HCT116 (cell line): ENCODE measurements at regions not wholly inside any gene's neighbourhood (a gene's known extent, or its start where the extent isn't known, plus 50 kb on each side); places are given as distances from the start of the nearest gene placed in this dataset.

Experiments
- ATAC-seq: fragments of 200-7000 bp; cut with Tn5 transposase; 2 replicates; pipeline ENCODE4 v1.9.1; 2020; ENCODE audit warnings: mild to moderate bottlenecking, moderate library complexity
- BruUV-seq: library from RNA; stranded (reverse); fragments of 400-500 nt; replicated peaks from 2 replicates; lab custom pipeline; 2021; lab: Mats Ljungman, UMichigan
- CTCF ChIA-PET: fragments of 300-600 bp; sonication (Branson Sonifier 250); formaldehyde crosslinking; loops from one replicate; lab custom pipeline; 2021; ENCODE audit warnings: antibody characterized with exemption; lab: Charles Lee
- POLR2A ChIA-PET: fragments of 300-600, 350-600 bp; sonication (Branson Sonifier 250); formaldehyde crosslinking; loops from one replicate; lab custom pipeline; 2021; ENCODE audit warnings: antibody characterized with exemption; lab: Charles Lee
- RAD21 ChIA-PET, 2 experiments: fragments of 300-600 bp; sonication (Branson Sonifier 250); formaldehyde crosslinking; loops; one replicate each; lab custom pipeline; 2023; ENCODE audit warnings: low total read pairs in 2 of 2; ENCODE audit not compliant: uncharacterized antibody in 2 of 2, unreplicated experiment in 2 of 2, low non-redundant PET in 1 of 2; lab: Charles Lee
- DNase-seq: peaks from one replicate; pipeline ENCODE4 v3.0.0-alpha.2; 2010; ENCODE audit warnings: low read depth, low spot score
- H2AFZ ChIP-seq: fragments of 200-600 bp; shearing (Covaris generic), sonication (generic); 2 replicates; pipeline ENCODE4 v1.6.1; 2017; ENCODE audit warnings: low read depth, mixed run types, mixed read lengths, antibody characterized with exemption, low read length; ENCODE audit not compliant: poor library complexity, severe bottlenecking
- H3K27ac ChIP-seq: 2 replicates; pipeline ENCODE4 v1.5.1; 2012; ENCODE audit warnings: low read depth, low read length
- H3K27me3 ChIP-seq: fragments of 200-600 bp; sonication (generic); 2 replicates; pipeline ENCODE4 v1.6.1; 2016; ENCODE audit warnings: mixed run types, low read length, mixed read lengths; ENCODE audit not compliant: insufficient read depth
- H3K36me3 ChIP-seq, 2 experiments: fragments of 200-500 bp in 1 of 2; fragments of 200-600 bp in 1 of 2; sonication (Bioruptor generic) in 1 of 2; sonication (generic) in 1 of 2; 2 replicates each; pipeline versions ENCODE4 v1.5.1 to v1.6.1; 2014 to 2016; ENCODE audit warnings: low read length in 2 of 2, inconsistent platforms in 1 of 2, mixed read lengths in 1 of 2, mixed run types in 1 of 2; ENCODE audit not compliant: insufficient read depth in 2 of 2, control insufficient read depth in 1 of 2
- H3K4me1 ChIP-seq, 2 experiments: fragments of 200-600 bp in 1 of 2; sonication (generic) in 1 of 2; 2 replicates each; pipeline versions ENCODE4 v1.5.1 to v1.6.1; 2012 to 2017; ENCODE audit warnings: low read length in 2 of 2, inconsistent platforms in 1 of 2, mild to moderate bottlenecking in 1 of 2, mixed read lengths in 1 of 2, mixed run types in 1 of 2, moderate library complexity in 1 of 2; ENCODE audit not compliant: insufficient read depth in 2 of 2, control insufficient read depth in 1 of 2
- H3K4me2 ChIP-seq: fragments of 200-600 bp; sonication (generic); 2 replicates; pipeline ENCODE4 v1.6.1; 2017; ENCODE audit warnings: mixed run types, low read length, mixed read lengths
- H3K4me3 ChIP-seq, 2 experiments: fragments of 200-600 bp in 1 of 2; sonication (generic) in 1 of 2; replicated peaks in 1 of 2; 2 replicates each; pipeline ENCODE4 v1.5.1; 2011 to 2016; ENCODE audit warnings: low read length in 2 of 2, control low read depth in 1 of 2, low read depth in 1 of 2, mild to moderate bottlenecking in 1 of 2, mixed read lengths in 1 of 2, mixed run types in 1 of 2
- H3K79me2 ChIP-seq: fragments of 200-600 bp; sonication (generic); 2 replicates; pipeline ENCODE4 v1.6.1; 2017; ENCODE audit warnings: mild to moderate bottlenecking, mixed run types, low read length, moderate library complexity, mixed read lengths; ENCODE audit not compliant: insufficient read depth
- H3K9ac ChIP-seq: fragments of 200-600 bp; sonication (generic); 2 replicates; pipeline ENCODE4 v1.6.1; 2016; ENCODE audit warnings: low read length, mixed read lengths
- H3K9me2 ChIP-seq: fragments of 200-600 bp; sonication (generic), shearing (Covaris generic); 2 replicates; pipeline ENCODE4 v1.6.1; 2017; ENCODE audit warnings: mixed run types, mild to moderate bottlenecking, moderate library complexity; ENCODE audit not compliant: insufficient read depth
- H3K9me3 ChIP-seq, 2 experiments: fragments of 200-500 bp in 1 of 2; fragments of 200-600 bp in 1 of 2; sonication (Bioruptor generic) in 1 of 2; sonication (generic) in 1 of 2; 2 replicates each; pipeline ENCODE4 v1.6.1; 2014 to 2017; ENCODE audit warnings: low read length in 2 of 2, mixed read lengths in 2 of 2, inconsistent platforms in 1 of 2, low read depth in 1 of 2, mild to moderate bottlenecking in 1 of 2, mixed run types in 1 of 2, moderate library complexity in 1 of 2; ENCODE audit not compliant: control insufficient read depth in 1 of 2, insufficient read depth in 1 of 2
- H4K20me1 ChIP-seq: fragments of 200-600 bp; sonication (generic), shearing (Covaris generic); 2 replicates; pipeline ENCODE4 v1.6.1; 2017; ENCODE audit warnings: mixed run types, mild to moderate bottlenecking, moderate library complexity; ENCODE audit not compliant: insufficient read depth
- ATF3 ChIP-seq: IDR thresholded peaks from 2 replicates; pipeline ENCODE4 v1.6.1; 2012
- CEBPB ChIP-seq: IDR thresholded peaks from 2 replicates; pipeline ENCODE4 v1.6.1; 2012; ENCODE audit warnings: low read depth
- EGR1 ChIP-seq: IDR thresholded peaks from 2 replicates; pipeline ENCODE4 v1.6.1; 2012; ENCODE audit warnings: low read depth
- EZH2 ChIP-seq: fragments of 200-600 bp; sonication (generic); IDR thresholded peaks from 2 replicates; pipeline ENCODE4 v1.6.1; 2017; ENCODE audit warnings: antibody characterized with exemption, mixed run types
- EZH2phosphoT487 ChIP-seq: fragments of 200-600 bp; IDR thresholded peaks from 2 replicates; pipeline ENCODE4 v1.6.1; 2018; ENCODE audit warnings: antibody characterized with exemption, borderline replicate concordance
- FOSL1 ChIP-seq: IDR thresholded peaks from 2 replicates; pipeline ENCODE4 v1.6.1; 2012; ENCODE audit warnings: low read depth
- JUND ChIP-seq: IDR thresholded peaks from 2 replicates; pipeline ENCODE4 v1.6.1; 2012
- POLR2A ChIP-seq: IDR thresholded peaks from 2 replicates; pipeline ENCODE4 v1.7.0; 2011; ENCODE audit warnings: borderline replicate concordance; ENCODE audit not compliant: insufficient read depth, insufficient read length; ENCODE audit errors: extremely low read depth
- SP1 ChIP-seq: IDR thresholded peaks from 2 replicates; pipeline ENCODE4 v1.6.1; 2012; ENCODE audit warnings: low read depth
- SRF ChIP-seq: IDR thresholded peaks from 2 replicates; pipeline ENCODE4 v1.6.1; 2012; ENCODE audit warnings: low read depth
- TCF7L2 ChIP-seq: IDR thresholded peaks from 2 replicates; pipeline ENCODE4 v1.7.0; 2011; ENCODE audit warnings: borderline replicate concordance, inconsistent platforms; ENCODE audit not compliant: insufficient read depth, insufficient read length; ENCODE audit errors: extremely low read depth
- YY1 ChIP-seq: IDR thresholded peaks from 2 replicates; pipeline ENCODE4 v1.6.1; 2011; ENCODE audit warnings: low read length, low read depth, moderate library complexity, mild to moderate bottlenecking; ENCODE audit not compliant: insufficient replicate concordance; ENCODE audit errors: extremely low read depth
- ZBTB33 ChIP-seq: IDR thresholded peaks from 2 replicates; pipeline ENCODE4 v1.6.1; 2011; ENCODE audit warnings: mild to moderate bottlenecking, low read length, moderate library complexity; ENCODE audit not compliant: insufficient replicate concordance; ENCODE audit errors: extremely low read depth
- ZFX ChIP-seq: fragments of 450-650 bp; IDR thresholded peaks from 2 replicates; pipeline ENCODE4 v1.6.1; 2017
- ZNF274 ChIP-seq: fragments of 200-500 bp; sonication (Bioruptor generic); IDR thresholded peaks from 2 replicates; pipeline ENCODE4 v1.6.1; 2014; ENCODE audit warnings: mild to moderate bottlenecking, low read depth, low read length, inconsistent platforms
- intact Hi-C: fragments of 100-400 bp; cut with micrococcal nuclease; formaldehyde crosslinking; loops from 2 replicates; pipeline ENCODE4 v1.10.0; 2022
- TF ChIP-seq, protein P1 (sequence below): IDR thresholded peaks from 2 replicates; pipeline ENCODE4 v1.6.1; 2012; ENCODE audit warnings: low read depth
- TF ChIP-seq, protein P2 (sequence below): IDR thresholded peaks from 2 replicates; pipeline ENCODE4 v1.6.1; 2012

- BruUV-seq, result no TSS peak
- intact Hi-C loops, result no loop called here
- H3K4me2 ChIP-seq, result no peak overlapping the region
- ChIA-PET RAD21 (no interaction called here), CTCF (interaction anchor here (1.1 kb wide), 1 partner anchor 13 kb away, joined by 3 read pairs; no protein-coding TSS in a partner anchor), POLR2A (no interaction called here)
- TF ChIP-seq EZH2 (no peak), ZFX (no peak), EGR1 (no peak), TCF7L2 (no peak), SRF (no peak), ZNF274 (no peak), POLR2A (no peak), ZBTB33 (no peak), ATF3 (no peak), FOSL1 (no peak), EZH2phosphoT487 (no peak), SP1 (no peak), YY1 (no peak), JUND (no peak), CEBPB (no peak)
- TF ChIP-seq, protein P1, sequence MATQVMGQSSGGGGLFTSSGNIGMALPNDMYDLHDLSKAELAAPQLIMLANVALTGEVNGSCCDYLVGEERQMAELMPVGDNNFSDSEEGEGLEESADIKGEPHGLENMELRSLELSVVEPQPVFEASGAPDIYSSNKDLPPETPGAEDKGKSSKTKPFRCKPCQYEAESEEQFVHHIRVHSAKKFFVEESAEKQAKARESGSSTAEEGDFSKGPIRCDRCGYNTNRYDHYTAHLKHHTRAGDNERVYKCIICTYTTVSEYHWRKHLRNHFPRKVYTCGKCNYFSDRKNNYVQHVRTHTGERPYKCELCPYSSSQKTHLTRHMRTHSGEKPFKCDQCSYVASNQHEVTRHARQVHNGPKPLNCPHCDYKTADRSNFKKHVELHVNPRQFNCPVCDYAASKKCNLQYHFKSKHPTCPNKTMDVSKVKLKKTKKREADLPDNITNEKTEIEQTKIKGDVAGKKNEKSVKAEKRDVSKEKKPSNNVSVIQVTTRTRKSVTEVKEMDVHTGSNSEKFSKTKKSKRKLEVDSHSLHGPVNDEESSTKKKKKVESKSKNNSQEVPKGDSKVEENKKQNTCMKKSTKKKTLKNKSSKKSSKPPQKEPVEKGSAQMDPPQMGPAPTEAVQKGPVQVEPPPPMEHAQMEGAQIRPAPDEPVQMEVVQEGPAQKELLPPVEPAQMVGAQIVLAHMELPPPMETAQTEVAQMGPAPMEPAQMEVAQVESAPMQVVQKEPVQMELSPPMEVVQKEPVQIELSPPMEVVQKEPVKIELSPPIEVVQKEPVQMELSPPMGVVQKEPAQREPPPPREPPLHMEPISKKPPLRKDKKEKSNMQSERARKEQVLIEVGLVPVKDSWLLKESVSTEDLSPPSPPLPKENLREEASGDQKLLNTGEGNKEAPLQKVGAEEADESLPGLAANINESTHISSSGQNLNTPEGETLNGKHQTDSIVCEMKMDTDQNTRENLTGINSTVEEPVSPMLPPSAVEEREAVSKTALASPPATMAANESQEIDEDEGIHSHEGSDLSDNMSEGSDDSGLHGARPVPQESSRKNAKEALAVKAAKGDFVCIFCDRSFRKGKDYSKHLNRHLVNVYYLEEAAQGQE, result no peak
- TF ChIP-seq, protein P2, sequence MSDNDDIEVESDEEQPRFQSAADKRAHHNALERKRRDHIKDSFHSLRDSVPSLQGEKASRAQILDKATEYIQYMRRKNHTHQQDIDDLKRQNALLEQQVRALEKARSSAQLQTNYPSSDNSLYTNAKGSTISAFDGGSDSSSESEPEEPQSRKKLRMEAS, result no peak
- ATAC-seq (no peak), DNase-seq (no peak)
- no peak overlapping the region for H3K9ac ChIP-seq
- no peaks in the 10 kb centered on the region for H3K79me2 ChIP-seq
- H2AFZ ChIP-seq, result no peak overlapping the region
- H3K4me1 ChIP-seq, result peaks cover 0 to 7% of the 10 kb centered on the region in 2 experiments; a peak in 2 of 4 replicates
- no peaks in the 10 kb centered on the region for H3K36me3 ChIP-seq
- no peaks in the 10 kb centered on the region for H4K20me1 ChIP-seq
- H3K9me2 ChIP-seq, result no peaks in the 10 kb centered on the region
- H3K4me3 ChIP-seq, result no peak overlapping the region
- no peak overlapping the region for H3K27ac ChIP-seq
- H3K27me3 ChIP-seq, result no peaks in the 10 kb centered on the region
- peaks cover 0 to 8% of the 10 kb centered on the region in 2 experiments; a peak in 1 of 4 replicates for H3K9me3 ChIP-seq
These were observed 211.0 kb downstream of the NFATC2 start for GRCh38 chr20:51331481-51331880.
